ENCODE measurements at regions not wholly inside any gene's neighbourhood (a gene's known extent, or its start where the extent isn't known, plus 50 kb on each side); places are given as distances from the start of the nearest gene placed in this dataset.
"Not testable (repeated sequence)": the region's sequence is repeated elsewhere in the genome, so short reads cannot be mapped to it uniquely, and the experiment has no call there.

GRCh38 chr20:12857643-12858042 is 151.1 kb upstream of the SPTLC3 start:
- not testable (repeated sequence) for TF ChIP-seq CTCF, POLR2A, EP300 (IDR thresholded peaks at IDR 0.05)

Measured in upper lobe of left lung (tissue), 4 donors.